Stimulated activated CD8-positive, alpha-beta memory T cell treated with anti-CD3 and anti-CD28 coated beads, Interleukin-7, amount 100 ng/mL, for 24 hours (primary cell): ENCODE measurements at regions not wholly inside any gene's neighbourhood (a gene's known extent, or its start where the extent isn't known, plus 50 kb on each side); places are given as distances from the start of the nearest gene placed in this dataset.
A peak's percentile ranks its signal among the peaks of the same experiment; 100 is the strongest.

ENCODE experiments used
- DNase-seq: peaks from one replicate; pipeline ENCODE4 v3.0.0-alpha.2; 2020; ENCODE audit warnings: low read depth

DNA sequence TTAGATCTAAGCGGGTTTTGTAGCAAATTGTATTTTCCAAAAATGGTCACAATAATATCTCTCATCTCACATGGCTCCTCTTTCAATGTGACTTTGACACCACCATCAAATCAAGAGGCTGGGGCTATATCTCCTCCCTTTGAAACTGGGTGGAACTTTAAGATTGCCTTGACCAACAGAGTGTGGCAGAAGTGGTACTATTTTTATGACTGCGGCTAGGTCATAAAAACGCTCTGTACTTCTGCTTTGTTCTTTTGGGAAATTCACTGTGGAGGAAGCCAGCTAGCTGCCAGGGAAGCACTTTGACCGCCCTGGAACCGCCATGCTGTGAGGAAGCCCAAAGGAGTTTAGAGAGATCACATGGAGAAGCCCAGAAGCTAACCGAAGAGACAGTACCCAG is 50.7 kb upstream of the ACOT11 start:
- DNase-seq = no peak

DNA sequence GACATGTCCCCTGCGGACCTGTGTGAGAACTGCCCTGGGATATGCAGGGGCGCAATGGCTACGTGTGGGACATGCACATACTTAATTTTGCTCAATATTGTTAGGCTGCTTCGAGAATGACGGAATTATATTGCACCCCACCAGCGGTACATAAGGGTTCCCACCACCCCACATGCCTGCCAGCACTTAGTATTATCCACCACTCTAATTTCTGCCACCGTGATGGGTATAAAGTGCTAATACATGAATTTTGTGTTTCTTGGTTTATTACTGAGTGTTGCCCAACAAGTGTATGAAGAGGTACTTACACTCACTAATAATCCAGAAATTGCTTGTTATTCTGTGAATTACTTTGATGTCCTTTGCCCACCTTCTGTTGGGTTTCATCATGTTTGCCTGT is 52.1 kb upstream of the ACOT11 start:
- DNase-seq = no peak

GRCh38 chr1:54493608-54494007 is 54.4 kb upstream of the ACOT11 start:
- DNase-seq = no peak

GRCh38 chr1:54490361-54491248 is 57.4 kb upstream of the ACOT11 start:
- no peak for DNase-seq

DNA sequence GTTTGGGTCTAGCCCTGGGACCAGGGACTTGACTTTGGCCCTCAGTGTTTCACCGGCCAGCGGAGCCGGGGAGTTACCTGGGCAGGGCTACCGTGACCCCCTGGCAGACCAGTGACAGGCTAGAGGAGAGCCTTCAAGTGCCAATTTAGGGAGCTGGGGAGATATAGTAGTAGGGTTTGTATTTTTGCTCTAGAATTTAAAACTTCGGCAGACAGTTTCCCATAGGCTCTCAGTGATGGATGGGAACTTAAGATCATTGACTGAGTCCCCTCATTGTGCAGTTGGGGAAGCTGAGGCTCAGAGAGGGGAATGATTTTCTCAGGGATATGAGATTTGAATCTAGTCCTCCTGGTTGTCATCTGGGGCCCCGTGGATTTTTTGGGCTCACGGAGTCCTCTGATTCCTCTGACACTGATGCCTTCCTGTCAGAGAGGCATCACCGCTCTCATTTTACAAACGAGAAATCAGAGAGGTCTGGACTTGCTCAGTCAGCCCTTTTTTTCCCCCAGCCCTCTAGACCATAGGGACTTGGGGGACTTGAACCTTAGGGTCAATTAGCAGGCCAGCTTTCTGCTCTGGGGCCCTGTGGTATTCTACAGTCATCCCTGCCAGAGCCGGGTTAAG is 58.3 kb upstream of the ACOT11 start:
- DNase-seq = no peak

DNA sequence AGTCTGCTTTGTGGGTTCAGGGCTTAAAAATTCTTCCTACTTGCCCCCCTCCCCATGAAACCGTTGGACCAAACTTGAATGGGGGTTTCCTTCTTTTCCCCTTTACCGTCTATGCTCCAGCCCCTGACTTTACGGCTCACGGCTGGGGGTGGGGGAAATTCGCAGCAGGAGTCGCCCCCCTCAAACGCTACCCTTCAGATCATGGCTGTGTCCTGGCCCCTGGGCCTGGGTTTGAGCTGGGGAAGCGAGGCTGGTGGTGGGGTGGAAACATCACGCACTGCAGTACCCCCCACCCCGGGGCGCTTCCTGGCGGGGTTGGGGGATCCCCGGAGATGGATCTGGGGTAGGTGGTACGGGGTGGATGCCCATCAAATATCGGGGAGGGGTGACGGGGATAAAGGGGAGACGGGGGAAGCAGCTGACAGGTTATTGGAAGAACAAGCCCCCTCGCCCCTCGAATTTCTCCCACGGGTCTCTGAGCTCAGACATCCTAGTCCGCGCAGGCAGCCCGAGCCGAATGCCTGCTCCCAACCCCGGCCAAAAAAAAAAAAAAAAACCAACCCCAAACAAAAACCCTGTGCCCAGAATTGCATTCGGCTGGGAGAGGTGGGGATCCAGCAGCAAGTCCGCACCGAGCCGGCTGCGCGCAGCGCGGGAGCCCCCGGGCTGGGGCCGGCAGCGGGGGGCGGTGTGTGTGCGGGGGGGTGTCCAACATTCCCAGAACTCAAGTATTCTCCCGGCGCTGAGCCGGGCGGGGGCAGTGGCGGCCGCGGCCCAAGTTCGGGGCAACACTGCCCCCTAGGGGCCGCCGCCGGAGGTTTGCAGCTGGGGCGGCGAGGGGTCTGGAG is 59.0 kb upstream of the ACOT11 start:
- DNase-seq = peak; percentile 31

- DNase-seq = peak; percentile 47
These were observed 59.8 kb upstream of the ACOT11 start for GRCh38 chr1:54488065-54488750.

DNA sequence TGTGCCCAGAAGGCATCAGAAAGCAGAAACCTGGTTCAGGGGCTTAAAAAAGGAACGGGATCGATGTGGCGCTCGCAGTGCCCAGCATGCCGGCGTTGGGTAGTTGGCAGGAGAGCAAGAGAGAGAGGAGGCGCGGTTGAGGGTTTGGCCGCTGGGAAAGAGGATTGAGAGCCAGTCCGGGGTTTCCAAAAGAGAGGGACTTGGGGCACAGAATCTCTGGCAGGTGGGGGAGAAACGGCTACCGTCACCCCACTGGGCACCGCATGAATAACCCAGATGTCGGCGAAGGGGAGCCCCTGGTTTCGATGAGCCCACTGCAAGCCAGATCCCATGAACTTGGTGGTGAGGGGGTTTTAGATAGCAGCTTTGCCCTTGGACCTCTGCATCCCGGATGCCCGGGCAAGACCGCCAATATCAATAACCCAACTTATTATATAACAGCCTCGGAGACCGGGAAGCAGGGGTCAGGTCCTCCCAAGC is 60.4 kb upstream of the ACOT11 start:
- no peak for DNase-seq

- DNase-seq = no peak
These were observed 61.1 kb upstream of the ACOT11 start for GRCh38 chr1:54486907-54487306.

GRCh38 chr1:54485416-54485815 is 62.6 kb upstream of the ACOT11 start:
- no peak for DNase-seq

DNA sequence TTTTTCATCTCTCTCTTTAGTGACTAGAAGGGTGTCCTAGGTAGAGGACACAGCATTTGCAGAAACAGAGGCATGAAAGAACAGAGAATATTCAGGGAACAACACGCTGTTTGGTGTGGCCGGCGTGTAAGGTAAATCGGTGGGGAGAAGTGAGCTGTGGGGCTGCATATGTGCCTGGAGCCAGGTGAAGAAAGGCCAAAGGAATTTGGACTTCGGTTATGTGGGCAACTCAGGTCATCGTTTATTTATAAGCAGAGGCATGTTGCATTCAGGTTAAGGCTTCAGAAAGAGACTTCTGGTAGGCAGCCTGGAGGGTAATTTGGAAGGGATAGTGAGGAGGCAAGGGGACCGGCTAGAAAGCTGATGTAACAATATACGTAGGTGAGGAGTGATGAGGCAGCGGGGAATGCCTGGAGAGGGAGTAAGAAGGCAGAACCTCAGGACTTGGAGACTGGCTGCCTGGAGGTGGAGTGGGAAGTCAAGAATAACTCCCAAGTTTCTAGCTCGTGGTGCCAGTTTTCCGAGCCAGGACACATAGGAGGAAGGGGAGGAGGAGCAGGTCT is 64.1 kb upstream of the ACOT11 start:
- no peak for DNase-seq

DNA sequence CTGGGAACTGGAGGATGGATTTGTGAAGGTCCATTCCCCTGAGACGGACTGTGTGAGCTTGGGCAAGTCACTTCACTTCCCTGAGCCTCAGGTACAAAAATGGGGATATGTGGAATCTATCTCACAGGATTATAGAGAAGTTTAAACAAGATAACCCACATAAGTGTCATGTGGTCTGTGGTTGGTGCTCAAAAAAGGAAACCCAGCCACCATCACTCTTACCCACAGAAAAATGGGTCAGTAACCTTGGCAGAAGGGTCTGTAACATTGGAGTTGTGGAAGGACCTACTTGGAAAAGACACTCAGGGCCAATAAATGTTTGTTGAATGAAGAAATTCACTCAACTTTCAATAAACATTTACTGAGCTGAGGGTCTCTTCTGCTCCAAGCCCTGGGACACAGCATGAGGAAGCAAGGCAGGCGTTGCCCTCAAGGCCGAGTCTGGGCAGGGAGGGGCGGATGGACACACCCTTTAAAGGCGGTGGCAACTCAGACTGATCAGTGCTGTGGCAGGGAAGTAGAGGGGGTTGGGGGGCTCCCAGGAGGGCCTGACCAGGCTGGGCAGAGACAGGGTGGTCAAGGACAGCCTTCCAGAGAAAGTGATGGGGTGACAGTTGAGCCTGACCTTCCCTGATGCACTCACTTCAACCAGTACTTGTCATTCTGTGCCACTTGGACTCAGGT is 66.7 kb upstream of the ACOT11 start:
- no peak for DNase-seq

DNA sequence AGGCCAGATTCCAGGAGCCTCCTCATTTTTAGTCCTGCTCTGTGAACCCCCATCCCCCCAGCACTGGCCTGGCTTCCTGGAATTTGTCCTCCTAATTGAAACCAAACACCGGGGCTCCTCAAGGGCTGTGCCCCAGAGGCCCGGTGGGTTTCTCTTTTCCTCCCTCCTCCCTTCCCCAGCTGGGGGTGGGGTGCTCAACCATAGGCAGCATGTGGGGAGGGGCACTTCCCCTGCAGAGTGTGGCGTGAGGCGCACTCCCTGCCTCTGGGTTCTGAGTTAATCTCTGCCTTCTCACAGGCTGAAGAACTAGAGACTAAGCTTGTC is 67.5 kb upstream of the ACOT11 start:
- DNase-seq = no peak

- DNase-seq = no peak
These were observed 68.0 kb upstream of the ACOT11 start for GRCh38 chr1:54479841-54480524.

GRCh38 chr1:54479251-54479650 is 68.8 kb upstream of the ACOT11 start:
- DNase-seq = no peak

DNA sequence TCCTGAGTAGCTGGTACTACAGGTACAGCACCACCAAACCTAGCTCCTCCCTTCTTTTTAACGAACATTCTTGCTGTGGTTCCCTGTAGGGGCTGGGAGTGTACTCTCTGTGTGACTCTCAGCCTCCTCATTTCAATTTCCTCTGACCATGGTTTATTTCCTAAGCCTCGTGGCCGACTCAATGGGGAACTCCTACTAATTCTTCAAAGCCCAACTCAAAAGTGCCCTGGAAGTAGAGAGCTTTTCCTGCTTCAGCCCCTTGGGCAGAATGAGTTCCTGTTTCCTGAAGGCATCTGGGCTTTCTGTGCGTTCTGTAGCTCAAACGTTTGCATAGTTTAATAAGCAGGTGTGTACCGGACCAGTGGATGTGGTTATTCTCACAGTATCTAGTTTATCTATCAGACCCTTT is 70.9 kb upstream of the ACOT11 start:
- no peak for DNase-seq

DNA sequence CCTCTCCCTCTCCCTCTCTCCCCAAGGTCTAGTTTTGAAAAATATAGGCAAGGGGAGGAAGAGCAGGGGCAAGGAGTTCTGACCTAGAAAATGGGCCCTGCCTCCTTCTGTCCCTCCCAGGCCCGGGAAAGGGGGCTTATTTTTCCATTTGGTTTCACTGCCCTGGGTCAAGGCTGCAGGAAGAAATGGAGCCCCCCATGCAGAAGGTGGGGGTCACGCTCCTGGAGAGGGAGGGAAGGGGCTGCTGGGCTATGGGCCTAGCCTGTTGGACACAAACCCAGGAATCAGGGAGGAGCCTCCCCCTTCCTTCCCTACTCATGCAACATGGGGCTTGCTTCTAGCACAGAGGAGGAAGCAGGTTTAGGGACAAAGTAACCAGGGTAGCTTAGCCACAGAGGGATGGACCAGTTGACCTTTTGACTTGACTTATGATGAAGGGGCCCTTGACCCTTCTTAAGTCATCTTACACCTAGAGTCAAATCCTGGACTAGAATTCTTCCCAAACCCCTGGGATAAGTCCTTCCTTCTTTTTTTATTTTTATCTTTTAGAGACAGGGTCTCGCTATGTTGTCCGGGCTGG is 70.4 kb upstream of the SSBP3 start:
- DNase-seq = no peak

- DNase-seq = no peak
These were observed 69.8 kb upstream of the SSBP3 start for GRCh38 chr1:54475946-54476516.

GRCh38 chr1:54475357-54475881 is 69.2 kb upstream of the SSBP3 start:
- DNase-seq = no peak
